H1 (cell line): ENCODE measurements at regions not wholly inside any gene's neighbourhood (a gene's known extent, or its start where the extent isn't known, plus 50 kb on each side); places are given as distances from the start of the nearest gene placed in this dataset.

ENCODE experiments used
- CTCF ChIA-PET: fragments of 300-600 bp; sonication (Branson Sonifier 250); formaldehyde crosslinking; loops from one replicate; lab custom pipeline; 2021; ENCODE audit not compliant: partially characterized antibody; lab: Charles Lee
- POLR2A ChIA-PET: fragments of 300-600 bp; sonication (Branson Sonifier 250); formaldehyde crosslinking; loops from one replicate; lab custom pipeline; 2021; ENCODE audit warnings: inconsistent platforms; ENCODE audit not compliant: partially characterized antibody; lab: Charles Lee
- DNase-seq, 2 experiments: peaks; one replicate each; pipeline versions ENCODE4 v3.0.0 to v3.0.0-alpha.2; 2010 to 2022; ENCODE audit warnings: low spot score in 2 of 2, low read depth in 1 of 2, mixed read lengths in 1 of 2
- FAIRE-seq: peaks from 2 replicates; lab custom pipeline; 2011; peaks lifted over from hg19 to GRCh38; lab: Jason Lieb, UNC
- H2AFZ ChIP-seq: 2 replicates; pipeline ENCODE4 v1.8.1; 2012; ENCODE audit warnings: low read length, inconsistent platforms
- H2AK5ac ChIP-seq: 2 replicates; pipeline ENCODE4 v1.6.1; 2013; ENCODE audit warnings: low read depth, low read length
- H2BK120ac ChIP-seq: replicated peaks from 2 replicates; pipeline ENCODE3; 2013; ENCODE audit warnings: low read depth, low read length, inconsistent platforms
- H2BK12ac ChIP-seq: 2 replicates; pipeline ENCODE4 v1.6.1; 2013; ENCODE audit warnings: low read depth, low read length
- H2BK15ac ChIP-seq: 2 replicates; pipeline ENCODE4 v1.6.1; 2013; ENCODE audit warnings: low read length
- H2BK20ac ChIP-seq: 2 replicates; pipeline ENCODE4 v1.6.1; 2013; ENCODE audit warnings: low read length
- H2BK5ac ChIP-seq: 2 replicates; pipeline ENCODE4 v1.6.1; 2013; ENCODE audit warnings: low read depth, low read length
- H3K14ac ChIP-seq: 2 replicates; pipeline ENCODE4 v1.6.1; 2013; ENCODE audit warnings: inconsistent platforms; ENCODE audit not compliant: insufficient read length
- H3K18ac ChIP-seq: 2 replicates; pipeline ENCODE4 v1.6.1; 2013; ENCODE audit warnings: low read length; ENCODE audit errors: extremely low read depth
- H3K23ac ChIP-seq: 2 replicates; pipeline ENCODE4 v1.6.1; 2013; ENCODE audit warnings: inconsistent platforms; ENCODE audit not compliant: insufficient read length
- H3K23me2 ChIP-seq: 2 replicates; pipeline ENCODE4 v1.6.1; 2013; ENCODE audit warnings: low read depth, low read length
- H3K27ac ChIP-seq: 2 replicates; pipeline ENCODE4 v1.6.1; 2011; ENCODE audit warnings: low read depth, low read length, inconsistent platforms
- H3K27me3 ChIP-seq, 4 experiments: replicated peaks in 1 of 4; 1 replicate in 1 of 4; 2 replicates in 3 of 4; pipeline versions ENCODE4 v1.6.1 to v1.8.1; 2011 to 2013; ENCODE audit warnings: low read length in 3 of 4, mild to moderate bottlenecking in 3 of 4, inconsistent platforms in 2 of 4, mixed read lengths in 2 of 4, moderate library complexity in 1 of 4; ENCODE audit not compliant: control insufficient read depth in 3 of 4, insufficient read depth in 3 of 4; ENCODE audit errors: extremely low read depth in 1 of 4
- H3K36me3 ChIP-seq, 4 experiments: 2 replicates each; pipeline versions ENCODE4 v1.6.1 to v1.8.1; 2011 to 2013; ENCODE audit warnings: mild to moderate bottlenecking in 4 of 4, low read length in 3 of 4, moderate library complexity in 2 of 4, control low read depth in 1 of 4, inconsistent platforms in 1 of 4; ENCODE audit not compliant: insufficient read depth in 4 of 4, control insufficient read depth in 2 of 4
- H3K4ac ChIP-seq: replicated peaks from 2 replicates; pipeline ENCODE3; 2013; ENCODE audit warnings: low read length, low read depth, mixed read lengths, inconsistent platforms; ENCODE audit not compliant: insufficient read length
- H3K4me1 ChIP-seq, 4 experiments: replicated peaks in 1 of 4; 1 replicate in 1 of 4; 2 replicates in 3 of 4; pipeline versions ENCODE4 v1.6.1 to v1.8.1; 2011 to 2013; ENCODE audit warnings: low read length in 3 of 4, inconsistent platforms in 2 of 4, mixed read lengths in 1 of 4; ENCODE audit not compliant: insufficient read depth in 4 of 4, control insufficient read depth in 3 of 4
- H3K4me2 ChIP-seq, 2 experiments: 2 replicates each; pipeline versions ENCODE4 v1.6.1 to v1.8.1; 2011 to 2013; ENCODE audit warnings: low read depth in 2 of 2, low read length in 2 of 2, control low read depth in 1 of 2, inconsistent platforms in 1 of 2, mild to moderate bottlenecking in 1 of 2; ENCODE audit not compliant: insufficient read depth in 1 of 2
- H3K4me3 ChIP-seq, 4 experiments: fragments of 200-600, 300-600 bp in 1 of 4; sonication (generic), shearing (Covaris generic), sonication (Bioruptor Twin) in 1 of 4; 2 replicates each; pipeline versions ENCODE4 v1.5.1 to v1.8.1; 2011 to 2016; ENCODE audit warnings: low read length in 4 of 4, low read depth in 3 of 4, control low read depth in 2 of 4, inconsistent platforms in 2 of 4, mild to moderate bottlenecking in 2 of 4, mixed read lengths in 1 of 4, moderate library complexity in 1 of 4; ENCODE audit not compliant: insufficient read depth in 2 of 4; ENCODE audit errors: extremely low read depth in 1 of 4
- H3K56ac ChIP-seq: replicated peaks from 2 replicates; pipeline ENCODE3; 2013; ENCODE audit warnings: low read depth, mild to moderate bottlenecking, mixed read lengths, low read length, inconsistent platforms; ENCODE audit not compliant: insufficient read length
- H3K79me1 ChIP-seq: 2 replicates; pipeline ENCODE4 v1.6.1; 2013; ENCODE audit warnings: low read depth, low read length, control low read depth
- H3K79me2 ChIP-seq, 2 experiments: 2 replicates each; pipeline versions ENCODE4 v1.6.1 to v1.8.1; 2012 to 2013; ENCODE audit warnings: low read length in 2 of 2, mild to moderate bottlenecking in 2 of 2, inconsistent platforms in 1 of 2; ENCODE audit not compliant: insufficient read depth in 2 of 2, control insufficient read depth in 1 of 2
- H3K9ac ChIP-seq, 4 experiments: replicated peaks in 1 of 4; 1 replicate in 1 of 4; 2 replicates in 3 of 4; pipeline versions ENCODE4 v1.6.1 to v1.8.1; 2011 to 2013; ENCODE audit warnings: low read depth in 3 of 4, low read length in 3 of 4, control low read depth in 2 of 4, mild to moderate bottlenecking in 2 of 4, moderate library complexity in 2 of 4, inconsistent platforms in 1 of 4; ENCODE audit errors: extremely low read depth in 1 of 4
- H3K9me3 ChIP-seq, 2 experiments: 2 replicates each; pipeline versions ENCODE4 v1.6.1 to v1.8.1; 2012 to 2013; ENCODE audit warnings: mild to moderate bottlenecking in 2 of 2, moderate library complexity in 2 of 2, control low read depth in 1 of 2, inconsistent platforms in 1 of 2, low read depth in 1 of 2, low read length in 1 of 2, mixed read lengths in 1 of 2; ENCODE audit not compliant: insufficient read depth in 2 of 2
- H4K20me1 ChIP-seq, 2 experiments: replicated peaks in 1 of 2; 2 replicates each; pipeline versions ENCODE3 to v1.8.1; 2011 to 2013; ENCODE audit warnings: inconsistent platforms in 2 of 2, low read length in 2 of 2, mild to moderate bottlenecking in 1 of 2; ENCODE audit not compliant: insufficient read depth in 2 of 2, control insufficient read depth in 1 of 2
- H4K5ac ChIP-seq: 2 replicates; pipeline ENCODE4 v1.6.1; 2013; ENCODE audit warnings: low read length, low read depth, mixed read lengths, inconsistent platforms; ENCODE audit not compliant: insufficient read length
- H4K8ac ChIP-seq: 2 replicates; pipeline ENCODE4 v1.8.0; 2013; ENCODE audit warnings: mild to moderate bottlenecking, moderate library complexity, low read length, inconsistent platforms; ENCODE audit not compliant: insufficient read depth; ENCODE audit errors: extremely low read depth
- H4K91ac ChIP-seq: replicated peaks from 2 replicates; pipeline ENCODE3; 2013; ENCODE audit warnings: low read length, mixed read lengths, inconsistent platforms; ENCODE audit not compliant: insufficient read length
- EP300 ChIP-seq, 2 experiments: IDR thresholded peaks; 1 replicate in 1 of 2; 2 replicates in 1 of 2; pipeline ENCODE4 v1.6.1; 2011 to 2012; ENCODE audit warnings: low read depth in 2 of 2, low read length in 2 of 2, mild to moderate bottlenecking in 2 of 2, borderline replicate concordance in 1 of 2, inconsistent platforms in 1 of 2, moderate library complexity in 1 of 2
- HDAC6 ChIP-seq: IDR thresholded peaks from one replicate; pipeline ENCODE4 v1.7.1; 2012; ENCODE audit warnings: low read depth, mild to moderate bottlenecking, inconsistent platforms, low read length, moderate library complexity
- SP2 ChIP-seq: IDR thresholded peaks from 2 replicates; pipeline ENCODE4 v1.6.1; 2012; ENCODE audit warnings: mild to moderate bottlenecking, low read length, inconsistent platforms
- TAF7 ChIP-seq: optimal IDR thresholded peaks from 2 replicates; pipeline ENCODE3; 2011; ENCODE audit warnings: low read depth, mild to moderate bottlenecking, inconsistent platforms, low read length, moderate library complexity, borderline replicate concordance
- TEAD4 ChIP-seq: IDR thresholded peaks from 2 replicates; pipeline ENCODE4 v1.6.1; 2012; ENCODE audit warnings: low read depth, low read length, inconsistent platforms, mixed read lengths
- WGBS, 2 experiments: shearing (Covaris generic) in 1 of 2; methylation state at CpG; one replicate each; pipeline versions ENCODE4 v1.1.6 to v1.1.7; 2013 to 2015; ENCODE audit warnings: low lambda C conversion rate in 2 of 2, mixed read lengths in 2 of 2, inconsistent platforms in 1 of 2, low coverage in 1 of 2, missing lambda C conversion rate in 1 of 2; ENCODE audit not compliant: insufficient replicate concordance in 2 of 2, insufficient coverage in 1 of 2, insufficient read length in 1 of 2; ENCODE audit errors: extremely low coverage in 1 of 2, missing lambda C conversion rate in 1 of 2; 5-methylcytosine and 5-hydroxymethylcytosine counted together

DNA sequence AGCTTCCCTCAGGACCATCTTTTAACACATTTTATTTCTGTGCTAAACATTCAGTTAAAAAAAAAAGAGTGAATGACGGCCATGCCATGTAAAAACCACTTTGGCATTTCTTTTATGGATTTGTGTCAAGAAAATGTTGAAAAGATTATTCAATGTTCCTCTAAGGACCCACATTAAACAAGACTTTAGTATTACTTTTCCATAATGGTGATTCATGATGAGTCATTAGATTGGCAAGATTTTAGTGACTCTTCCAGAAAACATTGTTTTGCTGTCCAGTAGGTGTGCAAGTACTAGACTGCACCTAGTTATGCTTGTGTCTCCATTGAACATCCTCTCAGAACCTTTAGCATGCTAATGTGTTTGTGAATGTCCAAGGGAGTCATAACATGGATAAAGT is 748.6 kb downstream of the STPG2 start:
- Histone ChIP-seq H3K23me2 (no peaks in the 10 kb centered on the region), H3K27me3 (no peaks in the 10 kb centered on the region), H3K27ac (no peak overlapping the region), H3K4ac (no peak overlapping the region), H3K56ac (no peak overlapping the region), H2BK12ac (no peak overlapping the region), H3K18ac (no peak overlapping the region), H3K4me3 (no peak overlapping the region), H3K9me3 (no peaks in the 10 kb centered on the region), H4K5ac (no peak overlapping the region), H4K20me1 (no peaks in the 10 kb centered on the region), H2BK20ac (no peak overlapping the region), H3K23ac (no peak overlapping the region), H4K91ac (no peak overlapping the region), H3K14ac (no peak overlapping the region), H3K9ac (no peak overlapping the region), H2AK5ac (no peak overlapping the region), H3K79me2 (no peaks in the 10 kb centered on the region), H2AFZ (no peak overlapping the region), H3K4me1 (no peaks in the 10 kb centered on the region), H4K8ac (no peak overlapping the region), H3K4me2 (no peak overlapping the region), H2BK15ac (no peak overlapping the region), H3K36me3 (no peaks in the 10 kb centered on the region), H2BK5ac (no peak overlapping the region), H2BK120ac (no peak overlapping the region), H3K79me1 (no peaks in the 10 kb centered on the region)
- FAIRE-seq (no peak), DNase-seq (no peak)
- TF ChIP-seq SP2 (no peak), TEAD4 (no peak), EP300 (IDR thresholded peaks at IDR 0.05; ENCODE audit: borderline replicate concordance in 1 of 2, low read depth in 2 of 2, low read length in 2 of 2) (no peak), TAF7 (no peak), HDAC6 (no peak)
- POLR2A ChIA-PET = no interaction called here
- CTCF ChIA-PET = no interaction called here
- WGBS, 2 experiments = 93% methylated on average over 1 of the region's 1 CpG; no CpG with 5 or more reads in 1 of the 2 experiments
